Liver (tissue), 8 donors: ENCODE measurements at regions not wholly inside any gene's neighbourhood (a gene's known extent, or its start where the extent isn't known, plus 50 kb on each side); places are given as distances from the start of the nearest gene placed in this dataset.

Experiments used
- DNase-seq: peaks from one replicate; pipeline ENCODE4 v3.0.0-alpha.2; 2017; ENCODE audit warnings: low spot score
- H3K27ac ChIP-seq, 2 donors: one replicate each; pipeline ENCODE4 v1.7.0; 2013; ENCODE audit warnings: inconsistent platforms in 2 of 2, low read length in 2 of 2, control low read depth in 1 of 2, low read depth in 1 of 2, mild to moderate bottlenecking in 1 of 2
- H3K27me3 ChIP-seq, 4 donors: one replicate each; pipeline versions ENCODE4 v1.6.1 to v1.7.0; 2013; ENCODE audit warnings: low read length in 3 of 4, inconsistent platforms in 1 of 4, mild to moderate bottlenecking in 1 of 4, moderate library complexity in 1 of 4; ENCODE audit not compliant: control insufficient read depth in 4 of 4, insufficient read depth in 4 of 4
- H3K36me3 ChIP-seq, 4 donors: one replicate each; pipeline versions ENCODE4 v1.6.1 to v1.7.0; 2013; ENCODE audit warnings: low read length in 3 of 4, mild to moderate bottlenecking in 3 of 4, low read depth in 1 of 4, moderate library complexity in 1 of 4; ENCODE audit not compliant: control insufficient read depth in 4 of 4, insufficient read depth in 3 of 4
- H3K4me1 ChIP-seq, 4 donors: one replicate each; pipeline versions ENCODE4 v1.6.1 to v1.7.0; 2013; ENCODE audit warnings: low read length in 3 of 4, mild to moderate bottlenecking in 3 of 4, moderate library complexity in 1 of 4; ENCODE audit not compliant: control insufficient read depth in 4 of 4, insufficient read depth in 4 of 4
- H3K4me3 ChIP-seq, 3 donors: one replicate each; pipeline versions ENCODE4 v1.6.1 to v1.7.0; 2013; ENCODE audit warnings: low read length in 3 of 3, control low read depth in 1 of 3, low read depth in 1 of 3, mild to moderate bottlenecking in 1 of 3
- H3K9ac ChIP-seq, 2 donors: one replicate each; pipeline ENCODE4 v1.7.0; 2013; ENCODE audit warnings: low read length in 2 of 2, mild to moderate bottlenecking in 2 of 2, moderate library complexity in 2 of 2, control low read depth in 1 of 2, low read depth in 1 of 2
- H3K9me3 ChIP-seq, 4 donors: one replicate each; pipeline versions ENCODE4 v1.6.1 to v1.7.0; 2013; ENCODE audit warnings: low read length in 3 of 4; ENCODE audit not compliant: control insufficient read depth in 4 of 4
- EGR1 ChIP-seq, 2 donors: IDR thresholded peaks; 2 replicates each; pipeline ENCODE4 v1.6.1; 2016 to 2018; ENCODE audit warnings: antibody characterized with exemption in 2 of 2, low read depth in 2 of 2
- FOXA1 ChIP-seq: IDR thresholded peaks from 2 replicates; pipeline ENCODE4 v1.6.1; 2016; ENCODE audit warnings: antibody characterized with exemption
- GABPA ChIP-seq, 2 donors: IDR thresholded peaks in 1 of 2; conservative IDR thresholded peaks in 1 of 2; 2 replicates each; pipeline ENCODE4 v1.6.1; 2016; ENCODE audit warnings: antibody characterized with exemption in 2 of 2, mild to moderate bottlenecking in 1 of 2, moderate library complexity in 1 of 2
- HNF4A ChIP-seq, 2 donors: conservative IDR thresholded peaks; 2 replicates each; pipeline ENCODE4 v1.6.1; 2016; ENCODE audit warnings: antibody characterized with exemption in 2 of 2, mild to moderate bottlenecking in 2 of 2
- HNF4G ChIP-seq: IDR thresholded peaks from 2 replicates; pipeline ENCODE4 v1.6.1; 2016; ENCODE audit warnings: antibody characterized with exemption
- JUND ChIP-seq, 2 donors: IDR thresholded peaks; 2 replicates each; pipeline ENCODE4 v1.6.1; 2016; ENCODE audit warnings: antibody characterized with exemption in 2 of 2
- RAD21 ChIP-seq, 2 donors: IDR thresholded peaks; 2 replicates each; pipeline ENCODE4 v1.6.1; 2016; ENCODE audit warnings: antibody characterized with exemption in 2 of 2, mild to moderate bottlenecking in 2 of 2
- RXRA ChIP-seq, 2 donors: IDR thresholded peaks; 2 replicates each; pipeline ENCODE4 v1.6.1; 2017 to 2018; ENCODE audit warnings: antibody characterized with exemption in 2 of 2, mild to moderate bottlenecking in 1 of 2
- YY1 ChIP-seq: IDR thresholded peaks from 2 replicates; pipeline ENCODE4 v1.6.1; 2016; ENCODE audit warnings: antibody characterized with exemption, mild to moderate bottlenecking
- WGBS: extraction: QIAGEN DNeasy Blood & Tissue Kit; methylation state at CpG from one replicate; pipeline ENCODE4 v1.1.7; 2013; 5-methylcytosine and 5-hydroxymethylcytosine counted together
- TF ChIP-seq, protein P1 (sequence below): IDR thresholded peaks from 2 replicates; pipeline ENCODE4 v1.6.1; 2016; ENCODE audit warnings: antibody characterized with exemption
- TF ChIP-seq, protein P2 (sequence below): fragments of 150-350 bp; IDR thresholded peaks from 2 replicates; pipeline ENCODE4 v1.5.1; 2017; ENCODE audit warnings: improper control_type of control experiment, low read depth, low read length; ENCODE audit not compliant: missing input control
- TF ChIP-seq, protein P3 (sequence below): IDR thresholded peaks from 2 replicates; pipeline ENCODE4 v1.6.1; 2016; ENCODE audit warnings: antibody characterized with exemption
- TF ChIP-seq, protein P4 (sequence below): IDR thresholded peaks from 2 replicates; pipeline ENCODE4 v1.6.1; 2016; ENCODE audit warnings: antibody characterized with exemption
- donor health status: healthy.
- donor health status: healthy.
- donor health status: healthy.
- donor health status: healthy.
- donor health status: healthy.

DNA sequence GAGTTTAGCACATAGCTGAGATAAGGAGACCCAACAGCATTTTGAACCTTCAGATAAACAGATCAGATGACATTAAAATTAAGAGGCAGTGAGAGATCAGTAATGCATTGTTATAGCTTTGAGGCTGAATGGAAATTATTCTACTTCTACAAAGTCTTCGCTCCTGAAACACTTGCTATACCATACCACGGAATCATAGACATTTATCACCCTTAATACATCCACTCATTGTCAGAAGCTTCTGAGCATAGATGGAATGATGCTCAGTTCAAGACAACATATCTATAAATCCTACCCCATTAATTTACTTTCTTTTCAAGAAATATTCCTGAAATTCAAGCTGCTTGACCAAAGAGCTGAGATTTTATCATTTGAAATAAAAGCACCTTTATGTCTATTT is 266.7 kb downstream of the C3orf38 start:
- TF ChIP-seq, protein P1, sequence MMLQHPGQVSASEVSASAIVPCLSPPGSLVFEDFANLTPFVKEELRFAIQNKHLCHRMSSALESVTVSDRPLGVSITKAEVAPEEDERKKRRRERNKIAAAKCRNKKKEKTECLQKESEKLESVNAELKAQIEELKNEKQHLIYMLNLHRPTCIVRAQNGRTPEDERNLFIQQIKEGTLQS = no peak
- TF ChIP-seq, protein P2, sequence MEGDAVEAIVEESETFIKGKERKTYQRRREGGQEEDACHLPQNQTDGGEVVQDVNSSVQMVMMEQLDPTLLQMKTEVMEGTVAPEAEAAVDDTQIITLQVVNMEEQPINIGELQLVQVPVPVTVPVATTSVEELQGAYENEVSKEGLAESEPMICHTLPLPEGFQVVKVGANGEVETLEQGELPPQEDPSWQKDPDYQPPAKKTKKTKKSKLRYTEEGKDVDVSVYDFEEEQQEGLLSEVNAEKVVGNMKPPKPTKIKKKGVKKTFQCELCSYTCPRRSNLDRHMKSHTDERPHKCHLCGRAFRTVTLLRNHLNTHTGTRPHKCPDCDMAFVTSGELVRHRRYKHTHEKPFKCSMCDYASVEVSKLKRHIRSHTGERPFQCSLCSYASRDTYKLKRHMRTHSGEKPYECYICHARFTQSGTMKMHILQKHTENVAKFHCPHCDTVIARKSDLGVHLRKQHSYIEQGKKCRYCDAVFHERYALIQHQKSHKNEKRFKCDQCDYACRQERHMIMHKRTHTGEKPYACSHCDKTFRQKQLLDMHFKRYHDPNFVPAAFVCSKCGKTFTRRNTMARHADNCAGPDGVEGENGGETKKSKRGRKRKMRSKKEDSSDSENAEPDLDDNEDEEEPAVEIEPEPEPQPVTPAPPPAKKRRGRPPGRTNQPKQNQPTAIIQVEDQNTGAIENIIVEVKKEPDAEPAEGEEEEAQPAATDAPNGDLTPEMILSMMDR = no peak
- TF ChIP-seq, protein P3, sequence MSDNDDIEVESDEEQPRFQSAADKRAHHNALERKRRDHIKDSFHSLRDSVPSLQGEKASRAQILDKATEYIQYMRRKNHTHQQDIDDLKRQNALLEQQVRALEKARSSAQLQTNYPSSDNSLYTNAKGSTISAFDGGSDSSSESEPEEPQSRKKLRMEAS = no peak
- TF ChIP-seq GABPA (IDR thresholded peaks at IDR 0.05 in 1 of 2, conservative IDR thresholded peaks at IDR 0.05 in 1 of 2) (no peak), FOXA1 (no peak), EGR1 (IDR thresholded peaks at IDR 0.05; ENCODE audit: low read depth in 2 of 2) (no peak), YY1 (no peak), JUND (IDR thresholded peaks at IDR 0.05) (no peak), RXRA (IDR thresholded peaks at IDR 0.05) (no peak), RAD21 (IDR thresholded peaks at IDR 0.05) (no peak), HNF4A (conservative IDR thresholded peaks at IDR 0.05) (no peak)
- TF ChIP-seq, protein P4, sequence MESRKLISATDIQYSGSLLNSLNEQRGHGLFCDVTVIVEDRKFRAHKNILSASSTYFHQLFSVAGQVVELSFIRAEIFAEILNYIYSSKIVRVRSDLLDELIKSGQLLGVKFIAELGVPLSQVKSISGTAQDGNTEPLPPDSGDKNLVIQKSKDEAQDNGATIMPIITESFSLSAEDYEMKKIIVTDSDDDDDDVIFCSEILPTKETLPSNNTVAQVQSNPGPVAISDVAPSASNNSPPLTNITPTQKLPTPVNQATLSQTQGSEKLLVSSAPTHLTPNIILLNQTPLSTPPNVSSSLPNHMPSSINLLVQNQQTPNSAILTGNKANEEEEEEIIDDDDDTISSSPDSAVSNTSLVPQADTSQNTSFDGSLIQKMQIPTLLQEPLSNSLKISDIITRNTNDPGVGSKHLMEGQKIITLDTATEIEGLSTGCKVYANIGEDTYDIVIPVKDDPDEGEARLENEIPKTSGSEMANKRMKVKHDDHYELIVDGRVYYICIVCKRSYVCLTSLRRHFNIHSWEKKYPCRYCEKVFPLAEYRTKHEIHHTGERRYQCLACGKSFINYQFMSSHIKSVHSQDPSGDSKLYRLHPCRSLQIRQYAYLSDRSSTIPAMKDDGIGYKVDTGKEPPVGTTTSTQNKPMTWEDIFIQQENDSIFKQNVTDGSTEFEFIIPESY = no peak
- no peak for DNase-seq
- no peak overlapping the region for H3K27ac ChIP-seq
- no peak overlapping the region for H3K4me3 ChIP-seq
- H3K9me3 ChIP-seq = no peaks in the 10 kb centered on the region
- H3K4me1 ChIP-seq = no peaks in the 10 kb centered on the region
- no peak overlapping the region for H3K9ac ChIP-seq
- no peaks in the 10 kb centered on the region for H3K36me3 ChIP-seq
- H3K27me3 ChIP-seq = no peaks in the 10 kb centered on the region
- 83% methylated on average over 2 of the region's 2 CpGs for WGBS

DNA sequence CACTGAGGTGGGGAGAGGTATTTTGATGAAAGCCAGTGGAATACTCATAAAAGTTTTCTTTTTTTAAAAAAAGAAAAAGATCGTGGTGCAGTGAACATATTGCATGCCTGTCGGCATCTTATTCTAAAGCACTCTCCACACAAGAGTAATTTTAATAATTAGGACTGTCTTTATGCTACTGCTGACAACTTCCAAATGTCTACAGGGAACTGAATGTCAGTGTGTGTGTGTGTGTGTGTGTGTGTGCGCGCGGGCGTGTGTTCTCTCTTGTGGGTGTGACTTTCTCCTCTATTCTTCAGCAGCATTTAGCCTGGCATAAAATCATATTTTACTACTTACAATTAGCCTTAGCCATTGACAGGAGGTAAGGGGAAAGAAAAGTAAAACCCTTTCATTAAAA is 268.5 kb downstream of the C3orf38 start:
- Histone ChIP-seq H3K9me3 (no peaks in the 10 kb centered on the region), H3K9ac (no peak overlapping the region), H3K27me3 (no peaks in the 10 kb centered on the region), H3K36me3 (no peaks in the 10 kb centered on the region), H3K27ac (no peak overlapping the region), H3K4me3 (no peak overlapping the region), H3K4me1 (no peaks in the 10 kb centered on the region)
- TF ChIP-seq, protein P3 = no peak
- DNase-seq = no peak
- WGBS = 93% methylated on average over 6 of the region's 6 CpGs

DNA sequence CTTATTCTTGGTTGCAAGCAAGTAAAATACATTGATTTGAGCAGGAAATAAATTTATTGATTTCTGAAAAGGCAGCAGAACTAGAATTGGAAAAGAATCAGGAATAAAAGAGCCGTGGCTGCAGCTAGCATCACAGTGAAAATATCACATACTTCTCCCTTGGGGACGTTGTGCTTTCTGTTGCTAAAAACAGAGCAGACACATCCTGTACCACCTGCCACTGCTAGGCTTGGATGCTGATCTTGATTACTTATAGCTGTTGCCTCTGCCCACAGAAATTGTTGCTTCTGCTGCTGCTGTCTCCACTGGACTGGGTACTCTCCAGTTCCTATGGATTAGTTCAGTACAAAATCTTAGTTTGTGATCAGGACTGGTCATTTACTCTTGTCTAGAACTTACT is 283.8 kb downstream of the C3orf38 start:
- Histone ChIP-seq H3K4me3 (no peak overlapping the region), H3K27ac (no peak overlapping the region), H3K27me3 (no peaks in the 10 kb centered on the region), H3K36me3 (peaks cover 0 to 2% (median 0%) of the 10 kb centered on the region in 4 donors), H3K9me3 (no peaks in the 10 kb centered on the region), H3K4me1 (no peaks in the 10 kb centered on the region), H3K9ac (no peak overlapping the region)
- WGBS = 40% methylated on average over 2 of the region's 2 CpGs
- TF ChIP-seq HNF4G (no peak), YY1 (no peak), JUND (IDR thresholded peaks at IDR 0.05) (no peak), RAD21 (IDR thresholded peaks at IDR 0.05) (no peak)
- no peak for DNase-seq
